GM19025 (cell line): ENCODE measurements at regions not wholly inside any gene's neighbourhood (a gene's known extent, or its start where the extent isn't known, plus 50 kb on each side); places are given as distances from the start of the nearest gene placed in this dataset.

Experiments
- ATAC-seq: cut with Tn5 transposase; IDR thresholded peaks from one replicate; pipeline ENCODE4 v1.9.1; 2021; ENCODE audit warnings: mild to moderate bottlenecking, low read depth, moderate library complexity; ENCODE audit not compliant: unreplicated experiment

- peak; percentile 96 for ATAC-seq
These were observed 178.7 kb upstream of the SOX5 start for GRCh38 chr12:24127919-24128721.

DNA sequence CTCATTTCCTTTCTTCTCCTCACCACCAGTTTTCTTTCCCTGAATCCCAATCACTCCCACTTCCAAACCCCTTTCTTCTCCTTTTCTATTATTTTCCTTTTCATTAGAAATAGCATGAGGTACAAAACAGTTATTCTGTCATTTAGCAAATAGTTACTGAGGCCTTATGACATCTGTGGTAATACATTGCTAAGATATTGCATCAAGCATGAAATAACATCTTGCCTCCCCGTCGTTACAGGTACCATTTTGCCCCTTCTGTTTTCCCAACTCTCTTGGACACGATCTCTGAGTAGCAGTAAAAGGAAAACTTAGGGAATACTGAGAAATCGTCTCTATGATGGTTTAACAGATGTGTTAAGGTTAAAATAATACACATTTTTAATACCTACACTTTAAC is 175.8 kb upstream of the SOX5 start:
- no peak for ATAC-seq

DNA sequence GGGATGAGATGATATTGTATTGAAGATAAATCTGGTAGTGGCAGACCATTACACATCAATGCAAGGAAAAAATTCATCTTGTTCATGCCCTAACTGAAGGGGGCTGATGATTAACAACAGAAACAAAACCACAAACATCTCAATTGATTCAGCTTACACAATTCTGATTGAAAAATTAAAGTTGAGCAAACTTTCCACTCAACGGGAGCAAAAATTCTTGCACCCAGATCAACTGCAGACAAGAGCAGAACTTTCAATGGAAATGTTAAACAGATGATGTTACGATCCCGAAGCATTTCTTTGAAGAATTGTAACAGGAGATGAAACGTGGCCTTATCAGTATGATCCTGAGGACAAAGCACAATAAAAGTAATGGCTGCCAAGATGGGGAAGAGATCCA is 172.4 kb upstream of the SOX5 start:
- no peak for ATAC-seq

DNA sequence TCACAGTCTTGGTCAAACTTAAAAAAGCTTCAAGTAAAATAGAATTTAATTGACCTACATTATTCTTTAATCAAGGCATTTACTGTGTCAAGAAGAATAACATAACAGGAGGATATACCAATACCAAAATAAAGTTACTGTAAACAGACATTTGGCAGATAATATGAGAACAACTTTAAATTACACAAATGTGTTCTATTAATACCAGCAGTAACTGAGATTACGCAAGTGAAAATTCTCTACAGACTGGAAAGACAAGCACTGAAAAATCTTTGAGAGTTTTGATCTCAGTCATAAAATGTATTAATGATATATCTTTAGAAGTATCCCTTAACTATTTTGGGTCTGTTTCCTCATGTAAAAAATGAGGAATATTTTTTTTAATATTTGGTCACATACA is 169.2 kb upstream of the SOX5 start:
- no peak for ATAC-seq

DNA sequence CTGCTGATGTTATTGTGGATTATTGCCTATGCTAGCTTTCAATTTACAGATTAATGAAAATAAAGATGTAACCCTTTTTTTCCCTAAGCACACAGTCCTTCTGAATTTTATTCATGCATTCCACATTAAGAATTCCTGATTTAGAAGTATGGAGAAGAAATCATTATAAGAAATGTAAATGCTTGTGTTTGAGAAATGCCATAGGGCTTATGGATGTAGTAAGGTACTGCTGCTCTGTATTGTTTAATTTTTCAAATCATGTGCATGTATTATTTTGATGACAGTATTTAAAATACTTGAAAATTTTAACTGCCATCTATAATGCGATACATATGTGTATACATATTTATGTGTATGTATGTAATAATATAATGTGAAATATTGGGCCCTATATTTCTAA is 167.1 kb upstream of the SOX5 start:
- no peak for ATAC-seq

GRCh38 chr12:24113701-24114100 is 164.2 kb upstream of the SOX5 start:
- no peak for ATAC-seq

- ATAC-seq, result no peak
These were observed 162.1 kb upstream of the SOX5 start for GRCh38 chr12:24111616-24112015.

DNA sequence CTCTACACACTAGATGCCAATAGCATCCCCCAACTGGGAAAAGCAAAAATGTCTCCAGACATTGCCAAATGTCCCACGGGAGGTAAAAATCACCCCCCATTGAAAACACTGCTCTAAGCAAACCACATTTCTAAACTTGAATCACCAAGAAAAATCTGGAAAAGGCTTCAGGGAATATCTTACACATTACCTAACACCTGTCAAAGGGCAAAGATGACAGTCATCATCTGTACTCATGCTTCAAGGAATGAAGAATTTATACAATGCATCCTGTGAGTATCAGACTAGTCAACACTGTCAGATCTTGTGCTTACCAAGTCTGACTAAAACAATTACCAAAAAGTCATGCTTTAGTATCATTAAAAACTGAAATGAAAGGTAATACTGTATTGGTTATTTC is 161.6 kb upstream of the SOX5 start:
- no peak for ATAC-seq

DNA sequence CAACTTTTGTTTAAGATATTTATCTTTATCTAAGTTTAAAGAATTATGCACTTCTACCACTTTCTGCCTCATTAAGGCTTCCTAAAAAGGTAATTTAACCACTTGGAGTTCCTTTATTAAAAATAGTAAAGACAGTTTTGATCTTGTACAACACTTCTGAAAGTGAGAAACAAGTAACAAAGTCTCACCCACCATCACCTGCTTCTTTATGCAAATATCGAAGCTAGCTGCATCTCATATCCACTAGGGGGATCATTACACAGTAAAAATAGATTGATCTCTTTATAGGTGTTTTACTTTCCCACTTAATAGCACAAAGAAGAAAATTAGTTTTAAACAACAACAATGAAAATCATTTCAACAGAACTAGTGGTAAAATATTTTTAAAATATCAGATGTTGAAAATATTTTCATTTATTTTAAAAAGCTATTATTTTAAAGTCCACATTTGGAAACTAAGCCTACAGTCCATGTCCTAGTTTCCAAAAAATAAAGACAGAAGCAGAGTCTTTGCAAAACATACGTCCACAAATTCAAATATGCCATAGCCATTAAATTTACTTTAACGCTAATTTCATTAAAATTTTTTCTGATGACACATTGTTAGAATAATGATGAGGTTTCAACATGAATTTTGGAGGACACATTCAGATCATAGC is 160.0 kb upstream of the SOX5 start:
- ATAC-seq, result peak; percentile 90

GRCh38 chr12:24102676-24103075 is 153.2 kb upstream of the SOX5 start:
- no peak for ATAC-seq

DNA sequence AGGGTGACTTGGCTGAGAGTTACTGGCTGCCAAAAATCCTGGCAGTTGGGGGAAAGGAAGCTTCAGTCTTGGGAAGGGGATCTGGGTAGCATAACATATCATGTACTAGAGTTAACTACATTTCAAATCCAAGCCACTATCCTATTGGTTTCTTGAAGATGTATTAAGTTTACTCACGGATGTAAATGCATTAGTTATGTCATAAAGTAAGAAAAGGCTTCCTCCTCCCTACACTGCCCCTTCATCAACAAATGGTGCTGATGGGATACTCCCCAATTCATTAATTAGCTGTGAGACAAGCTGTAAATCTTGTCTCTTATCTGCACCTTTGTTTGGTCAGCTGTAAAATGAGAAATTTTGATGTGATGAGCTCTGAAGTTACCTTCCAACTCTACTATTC is 150.1 kb upstream of the SOX5 start:
- no peak for ATAC-seq

DNA sequence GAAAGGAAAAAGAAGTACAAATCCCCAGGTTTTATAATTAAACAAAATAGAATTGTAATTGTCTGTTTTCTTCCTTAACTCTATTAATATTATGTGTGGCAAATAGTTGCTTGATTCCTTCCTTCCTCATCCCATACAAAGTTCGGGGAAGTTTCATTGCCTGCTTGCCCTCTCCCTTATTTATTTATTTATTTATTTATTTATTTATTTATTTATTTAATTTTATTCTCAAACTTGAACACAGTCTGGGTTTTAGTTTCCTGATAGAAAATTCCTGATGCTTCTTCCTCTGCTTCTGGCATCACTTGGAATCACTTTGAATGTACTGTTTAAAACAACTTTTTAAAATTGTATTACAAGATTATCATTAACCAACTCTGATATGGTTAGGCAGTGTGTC is 145.8 kb upstream of the SOX5 start:
- no peak for ATAC-seq

DNA sequence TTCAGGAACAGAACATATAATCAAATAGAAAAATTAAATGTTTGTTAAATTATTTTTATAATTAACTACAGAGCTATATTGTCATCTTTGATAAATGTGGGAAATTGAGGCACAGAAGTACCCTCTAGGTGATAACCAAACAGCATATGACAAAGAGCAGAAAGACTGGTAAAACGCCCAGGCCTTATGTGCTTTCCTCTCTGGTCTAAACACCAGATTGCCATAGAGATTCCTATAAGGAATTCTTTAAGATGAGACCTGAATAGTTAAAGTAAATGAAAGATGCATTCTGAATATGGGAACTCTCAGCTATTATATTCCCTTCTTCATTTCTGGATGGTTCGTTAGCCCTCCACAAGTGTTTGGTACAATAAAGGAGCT is 140.0 kb upstream of the SOX5 start:
- ATAC-seq, result no peak

DNA sequence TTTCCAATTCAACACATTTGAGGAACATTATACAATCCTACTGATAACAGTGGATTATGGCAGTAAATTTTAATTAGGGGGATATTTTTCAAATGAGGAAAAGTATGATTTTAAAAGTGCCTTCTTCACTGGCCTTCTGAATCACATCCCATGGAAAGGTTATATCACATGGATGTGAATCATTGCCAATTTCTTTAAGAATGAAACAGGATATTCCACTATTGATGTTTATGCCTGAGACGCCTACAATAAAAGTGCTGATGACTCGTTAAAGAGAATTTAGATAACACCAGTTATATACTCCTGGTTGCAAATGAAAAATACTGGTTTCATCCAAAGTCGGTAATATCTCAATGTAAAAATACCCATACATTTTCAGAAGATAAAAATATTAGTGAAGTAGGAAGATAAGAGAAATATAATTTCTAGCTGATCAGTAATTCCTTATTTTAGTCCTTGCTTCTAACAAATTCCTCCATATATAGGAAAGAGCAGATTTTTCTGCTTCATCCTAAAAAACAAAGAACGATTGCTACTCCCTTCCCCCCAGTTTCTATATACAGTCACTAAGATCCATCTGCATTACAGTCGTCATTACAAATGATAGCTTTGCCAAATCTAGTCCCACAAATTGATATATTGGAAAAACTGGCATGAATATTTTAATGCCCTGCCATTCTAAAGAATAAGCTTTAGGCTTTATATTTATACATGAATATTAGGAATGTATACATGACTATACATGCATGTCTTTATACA is 139.5 kb upstream of the SOX5 start:
- no peak for ATAC-seq

DNA sequence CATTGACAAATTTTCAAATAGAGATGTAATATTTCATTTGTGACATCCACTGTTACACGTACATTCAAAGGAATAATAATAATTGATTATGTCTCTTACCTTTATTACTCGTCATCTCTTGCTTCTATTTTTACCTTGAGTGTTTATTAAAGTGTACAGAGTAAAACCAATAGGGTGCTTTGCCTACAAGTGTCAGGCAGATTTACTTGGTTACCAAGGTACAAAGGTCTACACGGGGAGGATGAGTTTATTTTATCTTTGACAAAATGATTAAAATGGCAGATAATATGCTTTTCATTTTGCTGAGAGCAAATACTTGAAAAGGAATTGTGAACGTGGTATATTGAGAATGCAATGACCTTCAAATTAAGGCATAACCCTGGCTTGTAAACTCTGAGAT is 137.8 kb upstream of the SOX5 start:
- ATAC-seq, result no peak

- no peak for ATAC-seq
These were observed 135.3 kb upstream of the SOX5 start for GRCh38 chr12:24084800-24085199.

DNA sequence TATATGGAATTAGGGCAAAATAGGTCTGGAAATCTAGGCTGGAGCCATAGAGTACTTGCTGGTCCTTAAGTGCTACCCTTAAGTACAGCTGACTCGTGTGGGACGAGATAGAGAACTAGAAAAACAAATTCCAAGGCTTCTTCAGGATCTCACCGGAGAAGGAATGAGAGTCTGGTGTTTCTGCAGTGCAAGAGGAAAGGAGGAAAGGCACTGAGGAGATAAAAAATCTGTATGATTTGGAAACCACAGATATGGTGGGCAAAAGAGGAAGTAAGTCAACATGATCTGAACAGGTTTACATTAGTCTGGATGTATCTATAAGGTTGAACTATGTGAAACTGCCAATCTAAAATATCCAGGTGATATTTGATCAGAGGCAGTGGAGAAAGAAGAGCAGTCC is 134.4 kb upstream of the SOX5 start:
- no peak for ATAC-seq

DNA sequence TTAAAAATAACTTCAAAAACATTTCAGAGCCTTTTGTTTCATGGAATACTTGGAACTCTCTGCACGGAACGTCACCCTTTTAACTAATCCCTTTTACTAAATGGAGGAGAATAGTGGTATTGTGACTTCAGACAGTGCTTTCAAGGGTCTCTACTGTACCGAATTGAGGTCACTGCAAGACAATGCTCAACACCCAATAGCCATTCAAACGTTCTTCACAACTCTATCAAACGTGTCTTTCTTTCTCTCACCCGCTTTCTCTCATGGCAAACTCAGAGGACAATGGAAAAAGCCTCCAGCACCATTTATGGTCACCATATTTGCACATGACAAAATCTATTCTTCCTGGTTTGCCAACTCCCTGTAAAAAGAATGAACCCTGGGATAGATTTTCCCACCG is 132.1 kb upstream of the SOX5 start:
- ATAC-seq, result no peak

DNA sequence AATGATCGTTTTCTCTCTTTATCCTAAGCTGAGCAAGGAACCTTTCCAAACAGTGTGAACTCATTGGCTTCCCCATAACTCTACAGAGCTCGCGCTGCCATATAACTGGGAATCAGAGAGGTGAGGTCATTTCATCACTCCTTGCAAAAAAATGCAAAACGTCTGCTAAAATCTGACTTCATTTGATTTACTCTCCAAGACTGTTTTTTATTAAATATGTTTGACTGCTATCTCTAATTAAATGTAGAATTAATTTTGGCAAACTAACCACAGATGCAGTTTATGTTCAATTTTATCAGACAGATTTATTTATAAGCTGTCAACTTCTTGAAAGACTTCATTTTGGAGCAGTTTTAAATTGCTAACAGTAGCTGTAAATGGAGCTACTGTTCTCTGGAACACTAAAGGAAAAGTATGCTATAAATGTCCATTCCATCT is 131.6 kb upstream of the SOX5 start:
- no peak for ATAC-seq

- no peak for ATAC-seq
These were observed 131.0 kb upstream of the SOX5 start for GRCh38 chr12:24080465-24080864.

- no peak for ATAC-seq
These were observed 129.6 kb upstream of the SOX5 start for GRCh38 chr12:24079083-24079482.
